ENCODE measurements at regions not wholly inside any gene's neighbourhood (a gene's known extent, or its start where the extent isn't known, plus 50 kb on each side); places are given as distances from the start of the nearest gene placed in this dataset.

- TF ChIP-seq CTCF (IDR thresholded peaks at IDR 0.05; ENCODE audit: low read length): no peak
- TF ChIP-seq EZH2 (IDR thresholded peaks at IDR 0.05; ENCODE audit: borderline replicate concordance, low read length): no peak
These were observed 84.6 kb upstream of the NAMPT start for GRCh38 chr7:106369352-106369751.
